ENCODE measurements at regions not wholly inside any gene's neighbourhood (a gene's known extent, or its start where the extent isn't known, plus 50 kb on each side); places are given as distances from the start of the nearest gene placed in this dataset.

- DNase-seq (ENCODE audit: low read depth in 4 of 4, low spot score in 3 of 4) = no peak
These were observed 63.5 kb upstream of the PPM1H start for GRCh38 chr12:62998454-62998853.

- no peak for DNase-seq (ENCODE audit: low read depth in 4 of 4, low spot score in 3 of 4)
These were observed 60.1 kb upstream of the PPM1H start for GRCh38 chr12:62995097-62995496.

GRCh38 chr12:62986844-62987243, 51.9 kb upstream of the PPM1H start:
- DNase-seq (ENCODE audit: low read depth in 4 of 4, low spot score in 3 of 4) = no peak
